Body of pancreas (tissue), 4 donors: ENCODE measurements at regions not wholly inside any gene's neighbourhood (a gene's known extent, or its start where the extent isn't known, plus 50 kb on each side); places are given as distances from the start of the nearest gene placed in this dataset.

Experiments
- ATAC-seq: fragments of 150-250 bp; one replicate; pipeline ENCODE4 v1.9.1; 2016
- DNase-seq, 4 donors: peaks; one replicate each; pipeline ENCODE4 v3.0.0-alpha.2; 2019
- H3K27ac ChIP-seq, 4 donors: fragments of 200-600 bp; sonication (generic); 1 replicate in 3 of 4; 2 replicates in 1 of 4; pipeline versions ENCODE4 v1.5.1 to v1.6.1; 2016 to 2019; ENCODE audit warnings: mild to moderate bottlenecking in 1 of 4, mixed read lengths in 1 of 4, moderate library complexity in 1 of 4
- H3K27me3 ChIP-seq, 2 donors: fragments of 200-600 bp; sonication (generic); one replicate each; pipeline ENCODE4 v1.6.0; 2016; ENCODE audit warnings: mild to moderate bottlenecking in 1 of 2
- H3K36me3 ChIP-seq, 2 donors: fragments of 200-600 bp; sonication (generic); replicated peaks in 1 of 2; 2 replicates each; pipeline ENCODE4 v1.5.1; 2016; ENCODE audit warnings: low read depth in 2 of 2; ENCODE audit not compliant: insufficient read depth in 1 of 2
- H3K4me1 ChIP-seq: fragments of 200-600 bp; sonication (generic); one replicate; pipeline ENCODE4 v1.6.0; 2016
- H3K4me3 ChIP-seq, 2 donors: fragments of 200-600 bp; sonication (generic); 1 replicate in 1 of 2; 2 replicates in 1 of 2; pipeline ENCODE4 v1.5.1; 2016 to 2019
- H3K9me3 ChIP-seq, 3 donors: fragments of 200-600 bp; sonication (generic); 1 replicate in 2 of 3; 2 replicates in 1 of 3; pipeline ENCODE4 v1.5.1; 2016
- CTCF ChIP-seq, 7 experiments: fragments of 450-650 bp in 4 of 7; fragments of 200-600 bp in 3 of 7; sonication (generic) in 3 of 7; IDR thresholded peaks; one replicate each; pipeline ENCODE4 v1.5.1; 2016 to 2019; ENCODE audit warnings: antibody characterized with exemption in 7 of 7
- POLR2A ChIP-seq, 3 donors: fragments of 450-650 bp; IDR thresholded peaks; one replicate each; pipeline ENCODE4 v1.6.1; 2016; ENCODE audit warnings: antibody characterized with exemption in 3 of 3, mild to moderate bottlenecking in 2 of 3
- WGBS, 2 donors: methylation state at CpG; one replicate each; pipeline ENCODE4 v1.1.5; 2017; 5-methylcytosine and 5-hydroxymethylcytosine counted together
- intact Hi-C: fragments of 100-400 bp; cut with DNase I; formaldehyde crosslinking; loops from one replicate; pipeline ENCODE4 v1.15.1; 2023

- WGBS, 2 donors: 33 to 42% methylated on average over 15 of the region's 15 CpGs
- Histone ChIP-seq H3K27ac (no peak overlapping the region), H3K27me3 (peaks cover 0 to 32% of the 10 kb centered on the region in 2 donors), H3K9me3 (no peaks in the 10 kb centered on the region), H3K36me3 (no peaks in the 10 kb centered on the region), H3K4me3 (no peak overlapping the region), H3K4me1 (peaks cover 18% of the 10 kb centered on the region)
- no peak for DNase-seq
- no peak for ATAC-seq
- no peak for TF ChIP-seq CTCF (IDR thresholded peaks at IDR 0.05)
- TF ChIP-seq POLR2A (IDR thresholded peaks at IDR 0.05): no peak
- intact Hi-C loops: no loop called here
Measured at GRCh38 chr5:73234204-73234555, 61.2 kb downstream of the TMEM174 start.

GRCh38 chr5:73233461-73234203, 60.6 kb downstream of the TMEM174 start:
- peak; percentile 59 for ATAC-seq
- WGBS, 2 donors: 5 to 17% methylated on average over 17 to 61 of the region's 64 CpGs
- Histone ChIP-seq H3K4me3 (no peak overlapping the region), H3K36me3 (no peaks in the 10 kb centered on the region), H3K27ac (no peak overlapping the region), H3K4me1 (peaks cover 18% of the 10 kb centered on the region), H3K9me3 (no peaks in the 10 kb centered on the region), H3K27me3 (peaks cover 0 to 32% of the 10 kb centered on the region in 2 donors)
- TF ChIP-seq POLR2A (IDR thresholded peaks at IDR 0.05): no peak
- no peak for TF ChIP-seq CTCF (IDR thresholded peaks at IDR 0.05)
- peak in 2 of 4 donors; percentile 19 to 34 for DNase-seq
- intact Hi-C loops: no loop called here

GRCh38 chr5:73233053-73233460, 60.1 kb downstream of the TMEM174 start:
- WGBS, 2 donors: 20 to 32% methylated on average over 12 to 17 of the region's 17 CpGs
- no peak for TF ChIP-seq CTCF (IDR thresholded peaks at IDR 0.05)
- TF ChIP-seq POLR2A (IDR thresholded peaks at IDR 0.05): no peak
- intact Hi-C loops: no loop called here
- Histone ChIP-seq H3K36me3 (no peaks in the 10 kb centered on the region), H3K27ac (no peak overlapping the region), H3K27me3 (peaks cover 0 to 32% of the 10 kb centered on the region in 2 donors), H3K9me3 (no peaks in the 10 kb centered on the region), H3K4me1 (peaks cover 18% of the 10 kb centered on the region), H3K4me3 (no peak overlapping the region)
- ATAC-seq: no peak
- no peak for DNase-seq

- 34 to 43% methylated on average over 33 to 39 of the region's 39 CpGs for WGBS, 2 donors
- DNase-seq (no peak), ATAC-seq (no peak)
- intact Hi-C loops: no loop called here
- H3K27me3 ChIP-seq: peaks cover 0 to 32% of the 10 kb centered on the region in 2 donors
- no peaks in the 10 kb centered on the region for H3K36me3 ChIP-seq
- no peak overlapping the region for H3K4me3 ChIP-seq
- no peaks in the 10 kb centered on the region for H3K9me3 ChIP-seq
- TF ChIP-seq POLR2A (IDR thresholded peaks at IDR 0.05) (no peak), CTCF (IDR thresholded peaks at IDR 0.05) (no peak)
- H3K4me1 ChIP-seq: peaks cover 18% of the 10 kb centered on the region
- no peak overlapping the region for H3K27ac ChIP-seq
Measured at GRCh38 chr5:73232266-73233041, 59.5 kb downstream of the TMEM174 start.
